IMR-90 (cell line): ENCODE measurements at regions not wholly inside any gene's neighbourhood (a gene's known extent, or its start where the extent isn't known, plus 50 kb on each side); places are given as distances from the start of the nearest gene placed in this dataset.
A peak's percentile ranks its signal among the peaks of the same experiment; 100 is the strongest.

Experiments used
- ATAC-seq: fragments of 200-7000 bp; cut with Tn5 transposase; 2 replicates; pipeline ENCODE4 v1.9.1; 2020; ENCODE audit warnings: low read depth, mild to moderate bottlenecking, moderate library complexity
- BruUV-seq: library from RNA; stranded (reverse); fragments of 400-500 nt; replicated peaks from 2 replicates; lab custom pipeline; 2021; lab: Mats Ljungman, UMichigan
- CTCF ChIA-PET: fragments of 300-600 bp; formaldehyde crosslinking; extraction: SDS; loops from one replicate; lab custom pipeline; 2021; ENCODE audit warnings: antibody characterized with exemption; lab: Yijun Ruan, JAX
- POLR2A ChIA-PET: fragments of 300-600 bp; sonication (Branson Sonifier 250); formaldehyde crosslinking; loops from one replicate; lab custom pipeline; 2022; ENCODE audit warnings: antibody characterized with exemption; ENCODE audit not compliant: unreplicated experiment; lab: Charles Lee
- DNase-seq: peaks from one replicate; pipeline ENCODE4 v3.0.0; 2013
- H2AFZ ChIP-seq: replicated peaks from 2 replicates; pipeline ENCODE3; 2013; ENCODE audit warnings: low read length, mild to moderate bottlenecking; ENCODE audit not compliant: poor library complexity
- H2AK5ac ChIP-seq: 2 replicates; pipeline ENCODE4 v1.6.1; 2013; ENCODE audit warnings: low read depth, low read length, inconsistent platforms
- H2AK9ac ChIP-seq: replicated peaks from 2 replicates; pipeline ENCODE3; 2013; ENCODE audit warnings: mild to moderate bottlenecking, low read depth, low read length, moderate library complexity; ENCODE audit not compliant: poor library complexity
- H2BK120ac ChIP-seq: 2 replicates; pipeline ENCODE4 v1.6.1; 2013; ENCODE audit warnings: low read depth, low read length, inconsistent platforms
- H2BK15ac ChIP-seq: 3 replicates; pipeline ENCODE4 v1.6.1; 2013; ENCODE audit warnings: low read depth, low read length, inconsistent platforms
- H2BK20ac ChIP-seq: 2 replicates; pipeline ENCODE4 v1.6.1; 2013; ENCODE audit warnings: low read depth, mild to moderate bottlenecking, inconsistent platforms, low read length, moderate library complexity
- H2BK5ac ChIP-seq: 2 replicates; pipeline ENCODE4 v1.6.1; 2013; ENCODE audit warnings: mild to moderate bottlenecking, low read depth, low read length, inconsistent platforms; ENCODE audit not compliant: poor library complexity, severe bottlenecking
- H3K14ac ChIP-seq: replicated peaks from 2 replicates; pipeline ENCODE4 v1.6.1; 2013; ENCODE audit warnings: low read depth, low read length, inconsistent platforms
- H3K18ac ChIP-seq: 2 replicates; pipeline ENCODE4 v1.6.1; 2013; ENCODE audit warnings: low read depth, low read length, control low read depth
- H3K23ac ChIP-seq: 2 replicates; pipeline ENCODE4 v1.6.1; 2013; ENCODE audit warnings: low read depth, low read length, inconsistent platforms
- H3K27ac ChIP-seq: 2 replicates; pipeline ENCODE4 v1.5.1; 2013; ENCODE audit warnings: mild to moderate bottlenecking, control low read depth, low read length; ENCODE audit not compliant: insufficient read depth
- H3K27me3 ChIP-seq: 2 replicates; pipeline ENCODE4 v1.6.1; 2013; ENCODE audit warnings: low read length; ENCODE audit not compliant: control insufficient read depth, insufficient read depth
- H3K36me3 ChIP-seq: 2 replicates; pipeline ENCODE4 v1.6.1; 2013; ENCODE audit warnings: low read length, mixed read lengths; ENCODE audit not compliant: control insufficient read depth, insufficient read depth
- H3K4ac ChIP-seq: 2 replicates; pipeline ENCODE4 v1.6.1; 2013; ENCODE audit warnings: low read depth, low read length, inconsistent platforms
- H3K4me1 ChIP-seq: 2 replicates; pipeline ENCODE4 v1.6.1; 2013; ENCODE audit warnings: low read length, mixed read lengths; ENCODE audit not compliant: control insufficient read depth, insufficient read depth
- H3K4me2 ChIP-seq: 2 replicates; pipeline ENCODE4 v1.6.1; 2013; ENCODE audit warnings: low read depth, mild to moderate bottlenecking, control low read depth, low read length, moderate library complexity
- H3K4me3 ChIP-seq: 2 replicates; pipeline ENCODE4 v1.5.1; 2013; ENCODE audit warnings: low read depth, mild to moderate bottlenecking, control low read depth, low read length, moderate library complexity; ENCODE audit not compliant: insufficient read depth
- H3K56ac ChIP-seq: 2 replicates; pipeline ENCODE4 v1.6.1; 2013; ENCODE audit warnings: low read length, inconsistent platforms; ENCODE audit not compliant: insufficient read depth; ENCODE audit errors: extremely low read depth
- H3K79me1 ChIP-seq, 2 experiments: 2 replicates each; pipeline ENCODE4 v1.6.1; 2013; ENCODE audit warnings: low read length in 2 of 2, inconsistent platforms in 1 of 2, low read depth in 1 of 2
- H3K9ac ChIP-seq: 2 replicates; pipeline ENCODE4 v1.6.1; 2013; ENCODE audit warnings: low read depth, low read length, control low read depth
- H3K9me1 ChIP-seq: 2 replicates; pipeline ENCODE4 v1.6.1; 2013; ENCODE audit warnings: low read length, inconsistent platforms; ENCODE audit not compliant: insufficient read depth
- H3K9me3 ChIP-seq: 2 replicates; pipeline ENCODE4 v1.6.1; 2013; ENCODE audit warnings: low read length; ENCODE audit not compliant: control insufficient read depth, insufficient read depth
- H4K20me1 ChIP-seq: 2 replicates; pipeline ENCODE4 v1.6.1; 2013; ENCODE audit warnings: low read length, inconsistent platforms; ENCODE audit not compliant: insufficient read depth
- H4K5ac ChIP-seq: 2 replicates; pipeline ENCODE4 v1.6.1; 2013; ENCODE audit warnings: mild to moderate bottlenecking, low read depth, low read length, control low read depth
- H4K8ac ChIP-seq, 2 experiments: 2 replicates each; pipeline ENCODE4 v1.6.1; 2013; ENCODE audit warnings: low read depth in 2 of 2, low read length in 2 of 2, control low read depth in 1 of 2, inconsistent platforms in 1 of 2
- H4K91ac ChIP-seq: 2 replicates; pipeline ENCODE4 v1.6.1; 2013; ENCODE audit warnings: low read depth, low read length, inconsistent platforms; ENCODE audit not compliant: insufficient read depth
- BHLHE40 ChIP-seq: fragments of 150-350 bp; IDR thresholded peaks from 2 replicates; pipeline ENCODE4 v1.6.1; 2016; ENCODE audit warnings: mild to moderate bottlenecking, low read depth, low read length
- CEBPB ChIP-seq: IDR thresholded peaks from 2 replicates; pipeline ENCODE4 v1.6.1; 2012; ENCODE audit warnings: low read depth, low read length, improper control_type of control experiment
- CHD1 ChIP-seq: IDR thresholded peaks from 2 replicates; pipeline ENCODE4 v1.6.1; 2012; ENCODE audit warnings: low read depth, low read length, improper control_type of control experiment
- ELK1 ChIP-seq: fragments of 150-350 bp; IDR thresholded peaks from 2 replicates; pipeline ENCODE4 v1.6.1; 2016; ENCODE audit warnings: low read depth, mild to moderate bottlenecking, low read length, moderate library complexity, borderline replicate concordance
- FOS ChIP-seq: fragments of 150-350 bp; IDR thresholded peaks from 2 replicates; pipeline ENCODE4 v1.6.1; 2016; ENCODE audit warnings: low read depth, low read length
- MAFK ChIP-seq: IDR thresholded peaks from 2 replicates; pipeline ENCODE4 v1.6.1; 2012; ENCODE audit warnings: low read depth, low read length, improper control_type of control experiment
- MAZ ChIP-seq: IDR thresholded peaks from 2 replicates; pipeline ENCODE4 v1.6.1; 2012; ENCODE audit warnings: low read depth, mild to moderate bottlenecking, low read length, improper control_type of control experiment, moderate library complexity, borderline replicate concordance
- MXI1 ChIP-seq: IDR thresholded peaks from 2 replicates; pipeline ENCODE4 v1.6.1; 2012; ENCODE audit warnings: low read depth, mild to moderate bottlenecking, low read length, moderate library complexity, borderline replicate concordance
- NFE2L2 ChIP-seq: fragments of 150-350 bp; IDR thresholded peaks from 2 replicates; pipeline ENCODE4 v1.6.1; 2016; ENCODE audit warnings: low read depth, mild to moderate bottlenecking, low read length
- POLR2A ChIP-seq: IDR thresholded peaks from 2 replicates; pipeline ENCODE4 v1.6.1; 2012; ENCODE audit warnings: mild to moderate bottlenecking, low read depth, low read length
- RAD21 ChIP-seq: IDR thresholded peaks from 2 replicates; pipeline ENCODE4 v1.6.1; 2012; ENCODE audit warnings: low read length, improper control_type of control experiment
- RCOR1 ChIP-seq: IDR thresholded peaks from 2 replicates; pipeline ENCODE4 v1.6.1; 2012; ENCODE audit warnings: mild to moderate bottlenecking, low read length, improper control_type of control experiment; ENCODE audit not compliant: insufficient replicate concordance
- RFX5 ChIP-seq: IDR thresholded peaks from 2 replicates; pipeline ENCODE4 v1.8.0; 2012; ENCODE audit warnings: low read depth, mild to moderate bottlenecking, low read length, moderate library complexity
- SMC3 ChIP-seq: fragments of 150-350 bp; IDR thresholded peaks from 2 replicates; pipeline ENCODE4 v1.6.1; 2016; ENCODE audit warnings: low read depth, mild to moderate bottlenecking, antibody characterized with exemption, low read length, moderate library complexity
- USF2 ChIP-seq: fragments of 150-350 bp; IDR thresholded peaks from 2 replicates; pipeline ENCODE4 v1.6.1; 2017; ENCODE audit warnings: mild to moderate bottlenecking, antibody characterized with exemption, low read length, low read depth
- WGBS, 2 experiments: methylation state at CpG; one replicate each; pipeline versions ENCODE4 v1.1.5 to v1.1.7; 2013; ENCODE audit warnings: missing lambda C conversion rate in 2 of 2; ENCODE audit not compliant: insufficient read length in 1 of 2; ENCODE audit errors: extremely low coverage in 2 of 2; 5-methylcytosine and 5-hydroxymethylcytosine counted together
- dilution Hi-C: fragments of 300-500 bp; cut with HindIII; formaldehyde crosslinking; loops from one replicate; pipeline ENCODE4 v1.14.3; 2018; ENCODE audit warnings: low sequenced_read_pairs; ENCODE audit not compliant: unreplicated experiment
- in situ Hi-C: fragments of 300-500 bp; cut with MboI; formaldehyde crosslinking; loops from 3 replicates; pipeline ENCODE4 v1.14.3; 2019; ENCODE audit warnings: low sequenced_read_pairs, inconsistent platforms, mixed read lengths
- intact Hi-C: fragments of 100-400 bp; cut with micrococcal nuclease; formaldehyde crosslinking; loops from 2 replicates; pipeline ENCODE4 v1.10.0; 2022
- TF ChIP-seq, protein P1 (sequence below): conservative IDR thresholded peaks from 2 replicates; pipeline ENCODE4 v1.5.1; 2012; ENCODE audit warnings: mild to moderate bottlenecking, low read depth, low read length, improper control_type of control experiment

DNA sequence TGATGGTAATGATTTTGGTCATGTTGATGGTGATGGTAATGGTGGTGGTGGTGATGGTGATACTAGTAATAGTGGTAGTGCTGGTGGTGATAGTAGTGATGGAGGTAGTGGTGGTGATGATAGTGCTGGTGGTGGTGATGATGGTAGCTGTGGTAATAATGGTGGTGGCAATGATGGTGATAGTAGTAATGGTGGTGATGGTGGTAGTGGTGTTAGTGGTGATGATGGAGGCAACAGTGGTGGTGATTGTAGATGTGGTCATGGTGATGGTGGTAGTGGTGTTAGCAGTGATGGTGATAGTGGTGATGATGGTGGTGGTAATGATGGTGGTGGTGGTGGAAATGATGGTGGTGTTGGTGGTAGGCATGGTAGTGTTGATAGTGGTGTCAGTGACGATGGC, 127.0 kb upstream of the RPL38 start:
- BruUV-seq, result no TSS peak
- Histone ChIP-seq H4K20me1 (no peaks in the 10 kb centered on the region), H4K5ac (no peak overlapping the region), H2AK5ac (no peak overlapping the region), H2BK5ac (peak overlapping the region; percentile 50), H2AK9ac (no peak overlapping the region), H2BK15ac (no peak overlapping the region), H4K91ac (no peak overlapping the region), H3K56ac (no peak overlapping the region), H3K36me3 (no peaks in the 10 kb centered on the region), H3K4me1 (no peaks in the 10 kb centered on the region), H3K9me3 (peaks cover 42% of the 10 kb centered on the region), H3K4me2 (no peak overlapping the region), H3K4ac (no peak overlapping the region), H3K27me3 (no peaks in the 10 kb centered on the region), H2BK20ac (no peak overlapping the region), H3K9me1 (no peaks in the 10 kb centered on the region), H3K27ac (no peak overlapping the region), H3K79me1 (no peaks in the 10 kb centered on the region), H2AFZ (no peak overlapping the region), H3K4me3 (no peak overlapping the region), H3K18ac (no peak overlapping the region), H3K14ac (no peak overlapping the region), H3K23ac (no peak overlapping the region), H3K9ac (no peak overlapping the region), H4K8ac (no peak overlapping the region), H2BK120ac (no peak overlapping the region)
- no CpG with 5 or more reads among the region's 1 CpG for WGBS, 2 experiments
- no peak for DNase-seq
- dilution Hi-C loops, result no loop called here
- in situ Hi-C loops, result loop anchor here (25.0 kb wide), 1 partner anchor 189 kb away; no protein-coding TSS in a partner anchor
- no peak for ATAC-seq
- TF ChIP-seq BHLHE40 (no peak), MAFK (no peak), MAZ (no peak), USF2 (no peak), RFX5 (no peak), RAD21 (no peak), MXI1 (no peak), CEBPB (no peak), CHD1 (no peak), NFE2L2 (no peak), RCOR1 (no peak), FOS (no peak), ELK1 (no peak), SMC3 (no peak), POLR2A (no peak)
- TF ChIP-seq, protein P1, sequence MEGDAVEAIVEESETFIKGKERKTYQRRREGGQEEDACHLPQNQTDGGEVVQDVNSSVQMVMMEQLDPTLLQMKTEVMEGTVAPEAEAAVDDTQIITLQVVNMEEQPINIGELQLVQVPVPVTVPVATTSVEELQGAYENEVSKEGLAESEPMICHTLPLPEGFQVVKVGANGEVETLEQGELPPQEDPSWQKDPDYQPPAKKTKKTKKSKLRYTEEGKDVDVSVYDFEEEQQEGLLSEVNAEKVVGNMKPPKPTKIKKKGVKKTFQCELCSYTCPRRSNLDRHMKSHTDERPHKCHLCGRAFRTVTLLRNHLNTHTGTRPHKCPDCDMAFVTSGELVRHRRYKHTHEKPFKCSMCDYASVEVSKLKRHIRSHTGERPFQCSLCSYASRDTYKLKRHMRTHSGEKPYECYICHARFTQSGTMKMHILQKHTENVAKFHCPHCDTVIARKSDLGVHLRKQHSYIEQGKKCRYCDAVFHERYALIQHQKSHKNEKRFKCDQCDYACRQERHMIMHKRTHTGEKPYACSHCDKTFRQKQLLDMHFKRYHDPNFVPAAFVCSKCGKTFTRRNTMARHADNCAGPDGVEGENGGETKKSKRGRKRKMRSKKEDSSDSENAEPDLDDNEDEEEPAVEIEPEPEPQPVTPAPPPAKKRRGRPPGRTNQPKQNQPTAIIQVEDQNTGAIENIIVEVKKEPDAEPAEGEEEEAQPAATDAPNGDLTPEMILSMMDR, result no peak
- CTCF ChIA-PET, result no interaction called here
- POLR2A ChIA-PET, result no interaction called here
- intact Hi-C loops, result no loop called here
